SU-DHL-6 (cell line): ENCODE measurements at regions not wholly inside any gene's neighbourhood (a gene's known extent, or its start where the extent isn't known, plus 50 kb on each side); places are given as distances from the start of the nearest gene placed in this dataset.
"Not testable (repeated sequence)": the region's sequence is repeated elsewhere in the genome, so short reads cannot be mapped to it uniquely, and the experiment has no call there.

Experiments used
- H2AFZ ChIP-seq: fragments of 200-600 bp; sonication (generic); 2 replicates; pipeline ENCODE4 v1.6.1; 2014; ENCODE audit warnings: low read depth, mild to moderate bottlenecking, moderate library complexity, mixed read lengths, antibody characterized with exemption, low read length; ENCODE audit not compliant: severe bottlenecking
- H3F3A ChIP-seq: fragments of 200-600 bp; shearing (Covaris generic); 2 replicates; pipeline ENCODE4 v1.6.0; 2016; ENCODE audit warnings: antibody characterized with exemption, mild to moderate bottlenecking; ENCODE audit not compliant: insufficient read depth
- H3K27ac ChIP-seq: fragments of 200-600 bp; sonication (generic); 2 replicates; pipeline ENCODE4 v1.5.1; 2016; ENCODE audit warnings: low read depth, mild to moderate bottlenecking, low read length, moderate library complexity, mixed read lengths
- H3K27me3 ChIP-seq: fragments of 200-600 bp; sonication (generic), shearing (Covaris generic); 2 replicates; pipeline ENCODE4 v1.6.0; 2014; ENCODE audit warnings: mild to moderate bottlenecking, low read length
- H3K36me3 ChIP-seq: fragments of 200-600 bp; sonication (generic); 2 replicates; pipeline ENCODE4 v1.6.1; 2014; ENCODE audit warnings: mild to moderate bottlenecking, low read length, mixed read lengths
- H3K4me2 ChIP-seq: fragments of 300-600, 200-600 bp; shearing (Covaris generic), sonication (generic); 2 replicates; pipeline ENCODE4 v1.6.0; 2014; ENCODE audit warnings: low read length, low read depth, mild to moderate bottlenecking; ENCODE audit not compliant: poor library complexity, severe bottlenecking
- H3K4me3 ChIP-seq: fragments of 200-600 bp; sonication (generic); 2 replicates; pipeline ENCODE4 v1.5.1; 2014; ENCODE audit warnings: antibody characterized with exemption, low read length, mild to moderate bottlenecking, mixed read lengths; ENCODE audit not compliant: insufficient read depth, poor library complexity, severe bottlenecking
- H3K79me2 ChIP-seq: fragments of 200-600 bp; sonication (generic); 2 replicates; pipeline ENCODE4 v1.6.1; 2014; ENCODE audit warnings: mild to moderate bottlenecking, low read length, moderate library complexity; ENCODE audit not compliant: insufficient read depth
- H3K9ac ChIP-seq: fragments of 200-600 bp; sonication (generic); 2 replicates; pipeline ENCODE4 v1.7.0; 2014; ENCODE audit warnings: mild to moderate bottlenecking, low read length
- H3K9me2 ChIP-seq: fragments of 200-600 bp; sonication (generic); replicated peaks from 2 replicates; pipeline ENCODE4 v1.6.1; 2014; ENCODE audit warnings: low read length; ENCODE audit not compliant: insufficient read depth
- H3K9me3 ChIP-seq: fragments of 200-600 bp; sonication (generic); 2 replicates; pipeline ENCODE4 v1.6.1; 2014; ENCODE audit warnings: low read length, mixed read lengths; ENCODE audit not compliant: insufficient read depth
- H4K20me1 ChIP-seq: fragments of 200-600 bp; sonication (generic); 2 replicates; pipeline ENCODE4 v1.6.1; 2014; ENCODE audit warnings: low read depth, mild to moderate bottlenecking, antibody characterized with exemption, low read length, moderate library complexity, mixed read lengths

DNA sequence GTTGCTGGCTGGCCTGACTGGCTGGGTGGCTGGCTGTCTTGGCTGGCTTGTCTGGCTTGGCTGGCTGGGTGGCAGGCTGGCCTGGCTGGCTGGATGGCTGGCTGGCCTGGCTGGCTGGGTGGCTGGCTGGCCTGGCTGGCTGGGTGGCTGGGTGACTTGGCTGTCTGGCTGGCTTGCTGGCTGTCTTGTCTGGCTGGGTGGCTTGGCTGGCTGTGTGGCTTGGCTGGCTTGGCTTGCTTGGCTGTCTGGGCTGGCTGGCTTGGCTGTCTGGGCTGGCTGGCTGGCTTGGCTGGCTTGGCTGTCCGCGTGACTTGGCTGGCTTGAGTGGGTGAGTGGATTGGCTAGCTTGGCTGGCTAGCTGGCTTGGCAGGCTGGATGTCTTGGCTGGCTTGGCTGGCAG, 2835.6 kb downstream of the RPIA start:
- H3K36me3 ChIP-seq, H3K9ac ChIP-seq, H3K27me3 ChIP-seq, H3K79me2 ChIP-seq, H3K9me3 ChIP-seq, H3K4me2 ChIP-seq, H3K4me3 ChIP-seq, H2AFZ ChIP-seq, H3K27ac ChIP-seq, H3K9me2 ChIP-seq, H4K20me1 ChIP-seq, H3F3A ChIP-seq: not testable (repeated sequence)

DNA sequence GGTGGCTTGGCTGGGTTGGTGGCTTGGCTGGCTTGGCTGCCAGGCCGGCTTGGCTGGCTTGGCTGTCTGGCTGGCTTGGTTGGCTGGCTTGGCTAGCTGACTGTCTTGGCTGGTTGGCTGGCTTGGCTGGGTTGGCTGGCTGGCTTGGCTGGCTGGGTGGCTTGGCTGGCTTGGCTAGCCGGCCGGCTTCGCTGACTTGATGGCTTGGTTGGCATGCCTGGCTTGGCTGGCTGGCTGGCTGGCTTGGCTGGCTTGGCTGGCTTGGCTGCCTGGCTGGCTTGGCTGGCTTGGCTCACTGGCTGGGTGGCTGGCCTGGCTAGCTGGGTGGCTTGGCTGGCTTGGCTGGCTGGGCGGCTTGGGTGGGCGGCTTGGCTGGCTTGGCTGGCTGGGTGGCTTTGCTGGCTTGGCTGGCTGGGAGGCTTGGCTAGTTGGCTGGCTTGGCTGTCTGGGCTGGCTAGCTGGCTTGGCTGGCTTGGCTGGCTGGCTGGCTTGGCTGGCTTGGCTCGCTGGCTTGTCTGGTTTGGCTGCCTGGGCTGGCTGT, 2836.1 kb downstream of the RPIA start:
- not testable (repeated sequence) for H3K27ac ChIP-seq

DNA sequence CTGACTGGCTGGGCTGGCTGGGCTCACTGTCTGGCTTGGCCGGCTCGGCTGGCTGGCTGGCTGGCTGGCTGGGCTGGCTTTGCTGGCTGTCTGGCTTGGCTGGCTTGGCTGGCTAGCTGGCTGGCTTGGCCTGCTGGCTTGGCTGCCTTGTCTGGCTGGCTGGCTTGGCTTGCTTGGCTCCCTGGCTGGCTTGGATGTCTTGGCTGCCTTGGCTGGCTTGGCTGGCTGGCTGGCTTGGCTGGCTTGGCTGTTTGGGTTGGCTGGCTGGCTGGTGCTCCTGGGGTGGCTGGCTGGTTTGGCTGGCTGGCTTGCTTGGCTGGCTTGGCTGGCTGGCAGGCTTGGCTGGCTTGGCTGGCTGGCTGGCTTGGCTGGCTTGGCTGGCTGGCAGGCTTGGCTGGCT, 2836.9 kb downstream of the RPIA start:
- H3K9ac ChIP-seq, H3K79me2 ChIP-seq: not testable (repeated sequence)

More for the DNA sequence above, 2836.1 kb downstream of the RPIA start:
- H3K9me3 ChIP-seq, H4K20me1 ChIP-seq, H3K9ac ChIP-seq, H3F3A ChIP-seq, H3K27me3 ChIP-seq, H3K36me3 ChIP-seq, H2AFZ ChIP-seq, H3K4me3 ChIP-seq, H3K79me2 ChIP-seq, H3K4me2 ChIP-seq, H3K9me2 ChIP-seq: not testable (repeated sequence)

DNA sequence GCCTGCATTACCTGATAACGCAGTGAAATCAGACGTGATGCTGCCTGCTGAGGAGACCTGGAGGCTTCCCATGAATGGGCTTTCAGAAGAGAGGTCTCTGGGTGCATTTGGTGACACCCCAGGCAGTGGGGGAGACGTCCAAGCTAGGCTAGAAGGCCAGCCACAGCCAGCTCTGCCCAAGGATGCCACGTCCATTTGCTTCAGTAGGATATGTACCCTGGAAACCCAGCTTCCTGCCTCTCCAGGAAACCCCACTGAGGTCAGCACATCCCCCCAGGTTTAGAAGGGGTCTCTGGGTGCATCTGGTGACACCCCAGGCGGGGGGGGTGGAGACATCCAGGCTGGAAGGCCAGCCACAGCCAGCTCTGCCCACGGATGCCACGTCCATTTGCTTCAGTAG, 2844.6 kb downstream of the RPIA start:
- H3K79me2 ChIP-seq, H2AFZ ChIP-seq, H3K9ac ChIP-seq, H3K9me2 ChIP-seq, H3K4me3 ChIP-seq, H3F3A ChIP-seq, H3K9me3 ChIP-seq, H4K20me1 ChIP-seq, H3K27me3 ChIP-seq, H3K4me2 ChIP-seq, H3K36me3 ChIP-seq, H3K27ac ChIP-seq: not testable (repeated sequence)

More for the DNA sequence above, 2836.9 kb downstream of the RPIA start:
- H3K4me3 ChIP-seq, H3K9me3 ChIP-seq, H4K20me1 ChIP-seq, H2AFZ ChIP-seq, H3K27ac ChIP-seq, H3K9me2 ChIP-seq, H3K27me3 ChIP-seq, H3K36me3 ChIP-seq, H3F3A ChIP-seq, H3K4me2 ChIP-seq: not testable (repeated sequence)

- not testable (repeated sequence) for H3K9ac ChIP-seq, H3F3A ChIP-seq, H3K4me3 ChIP-seq, H3K9me2 ChIP-seq, H2AFZ ChIP-seq, H4K20me1 ChIP-seq, H3K79me2 ChIP-seq, H3K27ac ChIP-seq, H3K9me3 ChIP-seq, H3K27me3 ChIP-seq, H3K4me2 ChIP-seq, H3K36me3 ChIP-seq
Measured at GRCh38 chr2:91536549-91537263, 2845.2 kb downstream of the RPIA start.

DNA sequence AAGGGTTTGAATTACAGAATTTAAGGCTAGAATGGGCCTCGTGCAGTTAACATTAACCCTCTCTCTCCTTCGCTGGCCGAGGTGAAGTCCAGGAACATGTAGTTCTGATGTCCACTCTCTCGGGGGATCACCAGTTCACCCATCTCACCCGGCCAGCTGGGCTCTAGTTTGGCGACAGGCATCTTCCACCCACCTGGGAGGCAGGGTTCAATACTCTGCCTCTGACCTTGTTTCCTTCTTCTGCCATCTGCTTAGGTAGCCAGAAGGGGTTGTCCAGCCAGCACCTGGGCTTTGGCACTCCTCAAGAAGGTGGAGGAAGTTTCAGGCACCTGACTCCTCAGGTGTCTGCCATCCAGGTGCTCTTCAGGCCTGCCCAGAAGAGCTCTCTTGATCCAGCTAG, 2857.8 kb downstream of the RPIA start:
- H3K4me2 ChIP-seq, H3K9me3 ChIP-seq, H3K9ac ChIP-seq, H4K20me1 ChIP-seq, H3F3A ChIP-seq, H3K27me3 ChIP-seq, H3K27ac ChIP-seq, H3K9me2 ChIP-seq, H3K36me3 ChIP-seq, H2AFZ ChIP-seq, H3K4me3 ChIP-seq, H3K79me2 ChIP-seq: not testable (repeated sequence)

DNA sequence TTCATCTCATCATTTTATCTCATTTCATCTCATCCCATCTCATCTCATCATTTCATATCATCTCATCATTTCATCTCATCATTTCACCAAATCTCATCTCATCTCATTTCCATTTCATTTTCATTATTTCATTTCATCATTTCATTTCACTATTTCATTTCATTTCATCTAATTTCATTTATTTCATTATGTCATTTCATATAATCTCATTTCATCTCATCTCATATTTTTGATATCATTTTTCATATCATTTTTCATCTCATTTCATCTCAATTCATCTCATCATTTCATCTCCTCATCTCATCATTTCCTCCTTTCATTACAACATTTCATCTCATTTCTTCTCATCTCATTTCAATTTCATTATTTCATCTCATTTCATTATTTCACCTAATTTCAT, 2866.8 kb downstream of the RPIA start:
- not testable (repeated sequence) for H2AFZ ChIP-seq, H3K4me3 ChIP-seq, H3K27me3 ChIP-seq, H3K9me2 ChIP-seq, H3K9me3 ChIP-seq, H3K9ac ChIP-seq, H3K4me2 ChIP-seq, H3K79me2 ChIP-seq, H4K20me1 ChIP-seq, H3K36me3 ChIP-seq, H3F3A ChIP-seq, H3K27ac ChIP-seq

DNA sequence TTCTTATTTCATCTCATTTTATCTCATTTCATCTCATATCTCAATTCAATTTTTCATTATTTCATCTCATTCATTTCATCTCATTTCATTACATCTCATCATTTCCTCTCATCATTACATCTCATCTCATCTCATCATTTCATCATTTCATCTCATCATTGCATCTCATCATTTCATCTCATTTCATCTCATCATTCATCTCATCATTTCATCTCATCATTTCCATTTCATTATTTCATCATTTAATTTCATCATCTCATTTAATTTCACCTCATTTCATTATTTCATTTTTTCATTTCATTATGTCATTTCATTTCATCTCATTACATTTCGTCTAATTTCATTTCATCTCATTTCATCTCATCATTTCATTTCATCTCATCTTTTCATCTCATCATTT, 2867.8 kb downstream of the RPIA start:
- H3K9me2 ChIP-seq, H3K9me3 ChIP-seq, H3K9ac ChIP-seq, H3K79me2 ChIP-seq, H3K27me3 ChIP-seq, H2AFZ ChIP-seq, H3F3A ChIP-seq, H3K4me2 ChIP-seq, H3K36me3 ChIP-seq, H3K4me3 ChIP-seq, H3K27ac ChIP-seq, H4K20me1 ChIP-seq: not testable (repeated sequence)
